GM21786 (cell line): ENCODE measurements at regions not wholly inside any gene's neighbourhood (a gene's known extent, or its start where the extent isn't known, plus 50 kb on each side); places are given as distances from the start of the nearest gene placed in this dataset.
"Not testable (repeated sequence)": the region's sequence is repeated elsewhere in the genome, so short reads cannot be mapped to it uniquely, and the experiment has no call there.

ENCODE experiments used
- ATAC-seq: cut with Tn5 transposase; IDR thresholded peaks from one replicate; pipeline ENCODE4 v1.9.1; 2021; ENCODE audit not compliant: unreplicated experiment

DNA sequence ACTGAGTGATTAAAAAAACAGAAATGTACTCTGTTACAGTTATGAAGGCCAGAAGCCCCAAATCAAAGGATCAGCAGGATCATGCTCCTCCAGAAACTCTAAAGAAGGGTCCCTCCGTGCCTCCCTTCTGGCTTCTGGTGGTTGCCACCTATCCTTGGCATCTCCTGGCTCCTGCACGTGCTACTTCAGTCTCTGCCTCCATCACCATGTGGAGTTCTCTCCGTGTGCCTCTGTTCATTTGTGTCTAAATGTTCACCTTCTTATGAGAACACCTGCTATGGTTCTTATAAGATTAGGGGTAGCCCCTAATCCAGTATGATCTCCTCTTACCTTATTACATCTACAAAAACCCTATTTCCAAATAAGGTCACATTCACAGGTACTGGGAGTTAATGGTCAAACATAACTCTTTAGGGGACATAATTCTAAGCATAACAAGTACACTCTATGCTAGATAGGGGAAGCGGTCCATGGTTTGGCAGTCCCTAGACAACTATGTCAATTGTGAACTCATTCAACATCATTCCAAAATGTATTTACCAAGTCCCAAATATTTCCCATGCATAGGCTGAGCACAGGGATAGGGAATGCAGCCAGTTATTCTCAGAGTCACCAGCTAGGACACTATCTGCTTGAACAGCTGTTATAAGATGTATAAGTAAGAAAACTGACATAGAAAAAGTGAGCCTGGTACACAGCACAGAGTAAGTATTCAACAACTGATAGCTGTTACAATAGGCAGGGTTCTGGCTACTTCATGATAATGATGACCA, 295.5 kb upstream of the BOD1L1 start:
- no peak for ATAC-seq

DNA sequence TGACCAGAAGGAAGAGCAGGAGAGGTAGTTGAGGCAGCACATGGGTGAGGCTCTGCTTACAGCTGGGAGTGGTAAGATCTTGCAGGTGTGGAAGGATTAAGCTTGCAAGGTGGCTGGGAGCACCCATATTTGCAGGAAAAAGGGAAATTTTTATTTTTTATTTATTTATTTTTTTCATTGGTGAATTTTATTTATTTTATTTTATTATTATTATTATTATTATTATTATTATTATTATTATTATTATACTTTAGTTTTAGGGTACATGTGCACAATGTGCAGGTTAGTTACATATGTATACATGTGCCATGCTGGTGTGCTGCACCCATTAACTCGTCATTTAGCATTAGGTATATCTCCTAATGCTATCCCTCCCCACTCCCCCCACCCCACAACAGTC, 297.4 kb upstream of the BOD1L1 start:
- not testable (repeated sequence) for ATAC-seq

DNA sequence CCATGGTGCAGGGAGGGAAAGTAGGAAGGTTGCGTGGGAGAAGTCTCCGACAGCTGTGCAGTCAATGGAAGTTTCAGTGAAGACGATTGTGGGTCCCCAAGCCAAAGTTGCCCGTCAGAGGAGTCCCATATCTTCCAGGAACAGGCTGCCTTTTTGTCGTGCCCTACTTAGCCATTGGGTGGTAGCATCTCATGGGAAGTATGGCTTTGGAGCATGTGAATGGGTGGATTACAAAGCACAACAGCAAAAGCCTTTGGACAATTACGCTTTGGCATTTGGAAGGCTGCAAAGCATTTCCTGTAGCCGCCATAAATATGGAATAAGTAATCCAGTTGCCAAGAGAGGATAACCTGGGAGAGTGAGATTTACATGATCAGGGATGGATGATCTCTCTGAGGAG, 300.7 kb upstream of the BOD1L1 start:
- no peak for ATAC-seq

DNA sequence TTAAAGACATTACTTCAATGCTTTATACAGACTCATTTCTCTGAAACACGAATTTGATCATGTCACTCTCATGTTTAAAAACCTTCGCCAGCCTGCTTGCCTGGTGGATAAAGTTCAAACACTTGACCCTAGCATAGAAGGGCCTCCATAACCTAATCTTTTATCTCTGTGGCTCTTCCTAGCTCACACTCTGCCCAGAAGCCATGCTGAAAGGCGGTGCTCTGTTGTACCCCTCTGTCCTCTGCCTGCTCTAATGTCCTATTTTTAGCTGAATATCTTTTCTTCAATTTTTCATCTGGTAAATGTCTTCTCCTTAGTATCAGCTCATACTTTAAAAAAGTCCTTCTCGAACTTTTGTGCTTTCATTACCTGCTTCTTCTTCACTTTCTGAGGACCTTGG, 302.6 kb upstream of the BOD1L1 start:
- ATAC-seq = no peak

DNA sequence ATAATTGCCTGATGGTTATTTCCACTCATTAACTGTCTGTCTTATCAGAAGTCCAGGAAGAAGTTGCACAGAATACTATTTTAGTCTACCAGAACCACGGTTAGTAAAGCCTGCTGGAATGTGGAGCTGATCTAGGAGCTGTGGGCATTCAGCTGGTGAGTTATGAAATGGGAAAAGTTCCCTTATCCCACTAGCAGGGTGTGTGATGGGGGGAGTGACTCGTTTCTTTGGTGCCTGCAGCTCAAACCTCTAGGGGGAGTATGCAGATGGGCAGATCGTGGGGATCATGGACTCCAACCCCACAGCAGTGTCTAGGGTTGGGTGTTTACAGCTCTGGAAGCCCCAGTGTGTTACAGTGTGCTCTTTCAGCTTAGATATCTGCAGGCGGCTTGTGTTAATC, 305.7 kb upstream of the BOD1L1 start:
- ATAC-seq = no peak

DNA sequence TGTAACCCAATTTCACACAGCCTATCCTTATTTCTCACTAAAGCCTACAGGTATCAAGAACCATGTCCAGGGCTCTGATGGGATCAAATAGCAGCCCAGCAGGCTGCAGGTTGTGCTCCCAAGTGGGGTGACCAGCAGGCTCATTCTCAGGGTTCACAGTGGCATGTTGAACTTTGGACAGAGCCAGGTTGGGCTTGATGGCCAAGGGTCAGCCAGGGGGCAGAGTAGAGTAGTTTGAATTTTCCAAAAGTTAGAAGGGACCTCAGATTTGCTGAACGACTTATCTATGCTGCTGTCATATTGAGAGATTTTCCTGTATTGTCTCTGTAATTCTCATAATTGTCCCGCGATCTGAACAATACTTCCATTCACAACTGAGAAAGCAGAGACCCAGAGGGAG, 310.8 kb upstream of the BOD1L1 start:
- no peak for ATAC-seq

DNA sequence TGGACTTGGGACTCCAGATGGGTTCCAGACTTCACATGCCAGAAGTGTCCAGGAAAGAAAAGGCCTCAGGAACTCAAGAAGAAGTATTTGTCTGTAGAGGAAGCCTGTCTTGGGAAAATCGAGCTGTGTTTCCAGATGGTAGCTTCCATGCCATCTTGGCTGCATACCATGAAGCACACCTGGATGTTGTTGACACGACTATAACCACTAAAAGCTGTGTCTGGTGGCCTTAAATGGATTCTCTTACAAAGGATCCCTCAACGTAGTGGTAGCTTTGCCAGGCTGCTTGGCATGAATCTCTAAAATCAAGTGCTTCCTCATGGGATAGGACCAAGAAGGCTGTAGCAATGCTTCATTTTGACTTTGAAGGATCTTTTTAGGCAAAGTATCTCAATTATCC, 313.4 kb upstream of the BOD1L1 start:
- ATAC-seq = no peak

DNA sequence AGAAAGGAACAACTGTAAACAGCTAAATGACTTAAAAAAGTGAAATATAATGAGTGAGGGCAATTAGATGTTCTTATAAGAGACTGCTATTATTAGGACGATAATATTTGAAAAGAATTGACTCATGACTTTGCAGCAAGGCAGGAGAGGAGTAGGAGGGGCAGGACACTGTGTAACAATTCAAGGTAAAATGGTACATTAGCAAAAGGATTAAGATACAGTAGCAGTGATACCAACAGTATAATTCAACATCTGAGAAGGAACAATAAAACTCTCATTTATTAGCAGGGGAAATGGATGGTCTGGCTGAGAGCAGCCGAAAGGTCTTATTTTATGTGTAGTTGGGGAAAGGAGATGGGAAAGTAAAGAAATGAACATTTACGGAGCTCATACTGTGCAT, 315.5 kb upstream of the BOD1L1 start:
- ATAC-seq = no peak

DNA sequence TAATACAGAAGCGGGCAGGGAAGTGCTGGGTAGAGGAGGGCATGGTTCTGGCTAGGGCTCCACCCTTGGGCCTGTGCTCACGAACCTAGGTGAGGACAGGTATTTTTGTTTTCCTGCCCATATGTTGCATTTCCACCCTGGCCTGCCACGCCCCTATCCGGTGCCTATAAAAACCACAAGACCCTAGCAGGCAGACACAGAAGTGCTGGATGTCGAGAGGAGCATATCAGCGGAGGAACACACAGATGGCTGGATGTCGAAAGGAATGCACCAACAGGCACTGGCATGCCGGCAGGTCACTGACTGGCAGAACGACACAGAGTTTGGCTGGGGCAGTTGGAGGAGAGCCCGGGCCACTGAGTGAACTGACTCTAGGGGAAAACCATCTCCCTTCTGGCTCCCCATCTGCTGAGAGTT, 316.6 kb upstream of the BOD1L1 start:
- ATAC-seq = no peak

DNA sequence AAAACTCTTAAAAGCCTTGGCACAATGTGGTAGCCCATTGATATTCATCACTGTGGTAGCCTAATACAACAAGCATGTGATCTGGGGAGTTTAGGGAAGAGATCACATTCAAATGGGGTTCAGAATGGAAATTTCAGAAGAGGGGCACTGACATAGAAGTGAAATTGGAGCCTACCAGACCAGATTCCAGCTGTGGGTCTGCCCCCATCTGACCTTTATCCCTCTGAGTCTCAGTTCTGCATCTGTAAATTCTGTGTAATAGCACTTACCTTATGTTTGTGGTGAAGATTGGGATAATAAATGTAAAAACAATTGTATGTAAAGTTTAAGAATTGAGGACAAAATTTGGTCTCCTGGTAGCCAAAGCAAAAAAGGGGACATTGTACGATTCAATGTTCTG, 320.4 kb upstream of the BOD1L1 start:
- no peak for ATAC-seq

DNA sequence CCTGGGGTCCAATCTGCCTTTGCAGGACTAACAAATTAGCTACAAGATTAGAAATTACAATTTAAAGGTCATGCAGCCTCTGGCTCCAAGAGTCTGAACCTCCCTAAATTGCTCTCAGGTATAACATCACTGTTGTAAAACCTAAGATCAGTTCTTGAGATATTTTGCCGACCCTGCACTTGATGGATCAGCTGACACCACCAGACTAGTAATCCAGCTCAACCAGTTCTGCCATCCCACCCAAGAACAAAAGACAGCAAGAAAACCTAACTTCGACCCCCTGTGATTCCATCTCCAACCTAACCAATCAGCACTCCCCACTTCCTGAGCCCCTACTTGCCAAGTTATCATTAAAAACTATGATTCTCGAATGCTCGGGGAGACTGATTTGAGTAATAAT, 323.0 kb upstream of the BOD1L1 start:
- ATAC-seq = no peak

DNA sequence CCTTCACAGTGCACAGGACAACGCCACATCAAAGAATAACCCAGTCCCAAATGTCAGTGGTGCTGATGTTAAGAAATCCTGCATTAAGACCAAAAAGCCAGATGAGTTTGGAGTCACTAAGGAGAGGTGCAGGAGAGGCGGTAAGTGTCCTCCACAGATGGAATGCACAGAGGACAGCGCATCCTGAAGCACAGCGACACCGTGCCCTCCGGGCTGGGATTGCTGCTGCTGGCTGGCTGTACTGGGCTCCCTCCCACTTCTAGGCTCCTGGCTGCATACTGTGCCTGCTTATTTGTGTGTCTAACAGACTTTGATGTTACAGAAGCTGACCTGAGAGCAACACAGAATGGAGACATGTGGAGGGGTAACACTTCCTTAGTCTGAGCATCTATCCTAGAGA, 325.6 kb upstream of the BOD1L1 start:
- no peak for ATAC-seq

DNA sequence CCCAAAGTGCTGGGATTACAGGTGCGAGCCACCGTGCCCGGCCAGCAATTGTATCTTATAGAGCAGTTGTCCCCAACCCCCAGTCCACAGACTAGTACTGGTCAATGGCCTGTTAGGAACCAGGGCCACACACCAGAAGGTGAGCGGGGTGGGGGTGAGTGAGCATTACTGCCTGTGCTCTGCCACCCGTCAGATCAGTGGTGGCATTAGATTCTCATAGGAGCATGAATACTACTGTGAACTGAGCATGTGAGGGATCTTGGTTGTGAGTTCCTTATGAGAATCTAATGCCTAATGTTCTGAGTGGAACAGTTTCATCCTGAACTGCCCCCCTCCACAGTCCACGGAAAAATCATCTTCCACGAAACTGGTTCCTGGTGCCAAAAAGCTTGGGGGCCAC, 328.0 kb upstream of the BOD1L1 start:
- no peak for ATAC-seq

DNA sequence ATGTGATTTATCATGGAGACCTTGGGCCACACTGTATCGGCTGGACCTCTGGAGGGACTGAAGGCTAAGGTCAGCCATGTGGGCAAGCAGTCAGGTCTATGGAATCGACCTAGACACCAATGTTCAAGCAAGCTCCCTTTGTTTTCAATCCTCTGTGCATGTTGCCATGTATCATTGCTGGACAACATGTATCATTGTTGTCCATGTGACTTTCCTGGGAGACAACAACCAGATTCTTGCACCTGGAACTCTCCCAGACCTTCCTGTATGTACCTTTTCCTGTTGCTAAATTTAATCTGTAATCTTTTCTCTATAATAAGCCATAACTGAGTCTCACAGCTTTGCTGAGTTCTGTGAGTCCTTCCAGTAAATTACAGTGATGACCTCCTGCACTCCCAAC, 329.4 kb upstream of the BOD1L1 start:
- no peak for ATAC-seq

DNA sequence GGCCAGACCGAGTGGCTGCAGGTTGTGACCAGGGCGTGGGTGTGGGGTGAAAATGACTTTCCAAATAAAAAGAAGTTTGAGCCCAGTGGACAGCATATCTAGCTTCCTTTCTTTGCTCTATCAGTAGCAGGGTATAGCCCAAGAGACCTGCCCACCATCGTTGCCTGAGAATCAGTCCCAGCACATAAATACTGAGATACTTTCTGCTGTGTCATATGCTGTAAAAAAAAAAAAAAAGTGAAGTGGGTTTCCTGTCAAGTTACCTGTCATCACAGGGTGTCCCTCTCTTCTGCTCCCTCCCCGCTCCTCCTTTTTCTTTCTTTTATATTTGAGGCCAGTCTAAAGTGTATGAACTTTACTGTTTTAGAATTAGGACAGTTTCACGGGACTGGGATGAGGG, 330.3 kb upstream of the BOD1L1 start:
- no peak for ATAC-seq

DNA sequence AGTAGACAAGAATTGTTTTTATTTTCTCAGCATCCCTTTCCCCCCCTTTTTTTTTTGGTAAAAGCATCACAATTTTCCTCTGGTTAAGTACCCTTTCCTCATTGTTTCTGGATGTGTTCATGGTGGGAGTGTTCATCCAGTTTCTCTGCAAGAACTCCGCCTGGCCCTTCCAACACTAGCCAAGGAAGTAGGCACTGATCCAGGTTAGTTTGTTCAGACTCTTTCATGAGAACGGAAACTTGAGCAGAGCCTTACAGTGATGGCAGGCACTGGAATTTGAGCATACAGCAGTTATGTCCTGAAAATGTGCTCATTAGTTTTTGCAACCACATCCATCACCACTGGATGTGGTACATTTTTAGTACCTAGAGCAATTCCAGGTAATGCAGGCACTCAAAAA, 336.1 kb upstream of the BOD1L1 start:
- ATAC-seq = no peak

DNA sequence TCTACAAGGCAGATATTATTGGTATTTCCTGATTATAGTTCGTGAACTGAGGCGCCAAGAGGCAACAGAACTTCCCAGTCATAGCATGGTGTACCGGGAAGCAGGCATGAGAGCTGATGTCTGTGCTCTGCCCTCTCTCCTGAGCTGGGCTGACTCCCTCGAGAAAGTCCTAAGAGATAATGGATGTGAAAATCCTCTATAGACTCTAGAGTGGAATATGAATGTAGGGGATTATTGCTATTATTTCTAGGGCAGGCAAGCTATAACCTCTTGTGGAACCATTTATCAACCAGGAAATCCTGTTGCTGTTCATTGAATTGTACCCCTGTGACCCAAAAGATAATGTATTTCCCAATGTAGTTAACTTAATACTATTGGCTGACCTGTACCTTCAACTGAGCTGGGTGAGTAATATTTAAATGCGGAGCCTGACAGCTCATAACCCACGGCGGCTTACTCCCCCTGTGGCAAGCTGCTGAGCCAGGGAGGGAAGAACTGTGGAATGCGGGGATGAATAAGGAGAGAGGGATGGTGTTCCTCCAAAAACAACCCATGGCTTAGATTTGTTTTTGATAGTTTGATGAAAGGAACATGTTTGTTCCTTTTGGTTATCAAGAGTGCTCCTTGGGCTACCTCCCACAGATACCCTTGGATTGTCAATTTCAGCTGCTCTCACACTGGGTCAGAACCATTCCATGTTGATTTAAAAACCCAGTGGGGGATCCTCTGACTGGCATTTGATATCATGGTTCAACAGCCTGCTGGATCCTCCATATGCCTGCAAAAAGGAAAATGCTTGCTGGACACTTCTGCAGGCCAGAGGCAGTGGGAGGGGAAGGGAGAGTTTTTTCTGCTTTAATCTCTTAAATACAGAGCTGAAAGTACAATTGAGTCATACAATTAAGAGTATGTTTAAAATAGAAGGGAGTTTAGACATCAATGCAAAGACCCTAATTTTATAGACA, 339.0 kb upstream of the BOD1L1 start:
- ATAC-seq = no peak

DNA sequence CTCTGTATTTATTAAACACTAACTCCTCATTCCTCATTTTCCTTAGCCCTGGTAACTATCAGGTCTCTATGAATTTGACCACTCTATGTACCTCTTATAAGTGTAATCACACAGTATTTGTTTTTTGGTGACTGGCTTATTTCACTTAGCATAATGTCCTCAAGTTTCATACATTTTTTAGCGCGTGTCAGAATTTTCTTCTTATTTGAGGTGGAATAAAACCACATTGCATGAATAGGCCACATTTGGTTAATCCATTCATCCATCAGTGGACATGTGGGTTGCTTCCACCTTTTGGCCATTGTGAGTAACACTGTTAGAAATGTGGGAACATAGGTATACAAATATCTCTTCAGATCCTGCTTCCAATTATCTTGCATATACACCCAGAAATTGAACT, 341.2 kb upstream of the BOD1L1 start:
- no peak for ATAC-seq

DNA sequence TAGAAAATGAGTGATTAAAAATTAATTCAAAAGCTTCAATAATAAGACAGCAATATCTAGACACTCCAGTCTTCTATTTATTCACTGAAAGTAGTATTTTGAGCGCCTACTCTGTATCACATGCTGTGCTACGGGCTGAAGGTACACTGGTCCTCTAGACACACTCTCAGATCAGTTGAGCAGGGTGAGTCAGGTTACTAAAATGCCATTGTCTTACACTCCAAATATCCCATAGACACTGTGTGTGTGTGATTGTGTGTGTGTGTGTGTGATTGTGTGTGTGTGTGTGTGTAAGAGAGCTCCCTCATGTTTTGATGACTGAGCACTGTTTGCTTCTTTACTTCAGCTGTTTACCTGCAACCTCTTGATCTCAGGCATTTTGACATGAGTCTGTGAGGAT, 342.8 kb upstream of the BOD1L1 start:
- no peak for ATAC-seq

DNA sequence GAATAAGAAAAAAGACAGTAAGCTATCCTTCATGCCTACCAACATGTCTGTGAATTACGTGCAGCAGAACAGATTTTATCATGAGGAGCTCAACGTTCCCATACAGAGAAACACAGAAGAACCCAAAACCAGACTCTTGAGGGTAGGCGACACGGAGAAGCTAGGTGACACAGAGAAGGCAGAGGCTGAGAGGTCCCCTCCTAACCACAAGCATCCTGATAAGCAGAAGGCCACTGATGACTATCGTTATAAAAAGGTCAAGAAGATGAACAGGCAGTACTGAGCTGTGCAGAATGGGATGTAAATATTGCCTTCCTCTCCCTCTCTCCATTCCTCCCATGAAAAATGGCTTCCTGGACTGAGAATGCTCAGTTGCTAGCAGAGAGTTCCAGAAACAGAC, 350.2 kb upstream of the BOD1L1 start:
- ATAC-seq = no peak

DNA sequence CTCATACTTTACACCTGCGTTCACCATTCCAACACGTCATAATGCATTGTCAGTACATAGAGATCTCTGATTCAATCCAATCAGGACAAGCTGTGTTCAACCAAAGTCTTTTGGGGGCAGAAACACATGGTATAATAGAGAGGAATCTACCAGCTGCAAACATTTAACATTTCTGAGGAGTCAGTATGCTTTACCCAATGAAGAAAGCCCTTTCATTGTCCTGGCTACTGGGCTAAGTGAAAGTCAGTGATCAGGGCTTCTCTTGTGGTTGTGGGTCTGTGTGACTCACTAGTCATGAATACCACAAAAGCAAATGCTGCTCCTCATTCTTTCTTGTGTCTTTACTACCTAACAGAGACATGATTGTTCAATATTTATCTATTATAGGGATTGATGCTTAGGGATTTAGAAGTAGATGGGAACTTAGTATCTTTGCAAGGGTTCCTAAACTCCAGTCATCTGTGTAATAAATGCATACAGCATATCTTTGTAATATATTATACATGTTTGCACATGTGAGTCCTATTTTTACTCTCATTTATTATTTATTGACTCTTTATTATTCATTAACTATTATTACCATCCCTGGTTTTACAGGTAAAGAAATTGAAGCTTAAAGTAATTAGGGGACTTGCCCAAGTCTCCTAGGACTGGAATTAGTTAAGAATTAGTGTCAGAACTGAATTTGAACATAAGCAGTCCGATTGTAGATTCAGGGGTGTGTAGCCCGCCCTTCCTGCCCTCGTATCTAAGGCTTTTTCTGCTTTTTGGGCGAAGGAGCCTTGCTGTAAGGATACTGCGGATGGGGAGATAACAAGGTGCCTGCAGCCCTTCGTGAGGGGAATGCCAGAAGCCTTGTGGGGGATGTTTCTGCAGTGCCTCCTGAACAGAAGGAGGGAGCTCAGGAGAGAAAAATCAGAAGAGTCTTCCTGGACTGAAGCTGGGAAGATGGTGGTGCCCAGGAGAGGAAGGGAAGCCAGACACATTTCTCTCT, 353.1 kb upstream of the BOD1L1 start:
- ATAC-seq = peak; percentile 73
